Gastrocnemius medialis (tissue), 4 donors: ENCODE measurements at regions not wholly inside any gene's neighbourhood (a gene's known extent, or its start where the extent isn't known, plus 50 kb on each side); places are given as distances from the start of the nearest gene placed in this dataset.

Source experiments
- ATAC-seq, 2 donors: fragments of 150-250 bp; one replicate each; pipeline ENCODE4 v1.9.1; 2016
- DNase-seq, 2 donors: peaks; one replicate each; pipeline ENCODE4 v3.0.0-alpha.2; 2019
- H3K27ac ChIP-seq, 4 donors: fragments of 200-600 bp; sonication (generic); 1 replicate in 1 of 4; 2 replicates in 3 of 4; pipeline ENCODE4 v1.5.1; 2016 to 2018; ENCODE audit warnings: mild to moderate bottlenecking in 2 of 4, moderate library complexity in 1 of 4
- H3K27me3 ChIP-seq, 3 donors: fragments of 200-600 bp; sonication (generic) in 2 of 3; 1 replicate in 1 of 3; 2 replicates in 2 of 3; pipeline versions ENCODE4 v1.5.1 to v1.6.0; 2016 to 2019; ENCODE audit warnings: mild to moderate bottlenecking in 1 of 3, moderate library complexity in 1 of 3
- H3K36me3 ChIP-seq, 2 donors: fragments of 200-600 bp; sonication (generic) in 1 of 2; one replicate each; pipeline ENCODE4 v1.5.1; 2017 to 2018
- H3K4me1 ChIP-seq, 2 donors: fragments of 200-600 bp; sonication (generic) in 1 of 2; one replicate each; pipeline ENCODE4 v1.5.1; 2016 to 2017; ENCODE audit warnings: mild to moderate bottlenecking in 2 of 2
- H3K4me3 ChIP-seq, 4 donors: fragments of 200-600 bp; sonication (generic) in 3 of 4; 1 replicate in 1 of 4; 2 replicates in 3 of 4; pipeline ENCODE4 v1.5.1; 2016 to 2019; ENCODE audit warnings: mild to moderate bottlenecking in 2 of 4
- H3K9me3 ChIP-seq, 3 donors: fragments of 200-600 bp; sonication (generic) in 2 of 3; 1 replicate in 1 of 3; 2 replicates in 2 of 3; pipeline ENCODE4 v1.5.1; 2016 to 2019
- POLR2A ChIP-seq, 2 donors: fragments of 450-650 bp; IDR thresholded peaks; one replicate each; pipeline ENCODE4 v1.6.1; 2017; ENCODE audit warnings: antibody characterized with exemption in 2 of 2, mild to moderate bottlenecking in 2 of 2, moderate library complexity in 2 of 2
- in situ Hi-C, 4 donors: fragments of 200-750 bp; cut with MboI; loops; one replicate each; pipeline versions ENCODE4 v1.15.0 to v1.8.0; 2017; ENCODE audit warnings: low sequenced_read_pairs in 4 of 4
- intact Hi-C: fragments of 100-400 bp; cut with DNase I; formaldehyde crosslinking; loops from one replicate; pipeline ENCODE4 v1.15.1; 2023; ENCODE audit warnings: low total_unique reads
- TF ChIP-seq, protein P1 (sequence below), 5 experiments: fragments of 450-650 bp in 3 of 5; fragments of 200-600 bp in 2 of 5; sonication (generic) in 2 of 5; IDR thresholded peaks in 4 of 5; conservative IDR thresholded peaks in 1 of 5; 1 replicate in 4 of 5; 2 replicates in 1 of 5; pipeline ENCODE4 v1.5.1; 2016 to 2019; ENCODE audit warnings: antibody characterized with exemption in 5 of 5, mild to moderate bottlenecking in 3 of 5, moderate library complexity in 3 of 5

DNA sequence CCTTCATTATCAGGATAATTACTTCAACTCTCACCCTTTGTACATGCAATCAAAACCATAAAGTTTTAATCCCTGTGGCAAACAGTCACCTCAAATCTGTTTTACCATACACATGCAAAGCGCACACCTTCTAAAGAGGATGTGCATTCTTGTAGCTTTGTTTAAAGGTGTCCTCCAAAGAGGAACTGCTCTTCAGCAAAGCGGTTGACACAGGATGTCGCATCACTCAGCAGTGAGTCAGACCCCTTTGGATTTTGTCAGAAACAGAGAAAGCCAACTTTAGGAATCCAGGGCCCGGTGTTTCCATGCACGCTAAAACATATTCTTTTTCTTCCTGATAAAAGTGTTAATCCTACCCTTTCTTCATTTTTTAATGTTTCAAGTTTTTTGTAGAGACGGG, 268.3 kb upstream of the ARID1B start:
- Histone ChIP-seq H3K36me3 (no peaks in the 10 kb centered on the region), H3K27me3 (no peaks in the 10 kb centered on the region), H3K27ac (no peak overlapping the region), H3K4me1 (no peaks in the 10 kb centered on the region), H3K4me3 (no peak overlapping the region), H3K9me3 (no peaks in the 10 kb centered on the region)
- in situ Hi-C loops (no loop called here), intact Hi-C loops (no loop called here)
- DNase-seq (no peak), ATAC-seq (no peak)
- TF ChIP-seq, protein P1, sequence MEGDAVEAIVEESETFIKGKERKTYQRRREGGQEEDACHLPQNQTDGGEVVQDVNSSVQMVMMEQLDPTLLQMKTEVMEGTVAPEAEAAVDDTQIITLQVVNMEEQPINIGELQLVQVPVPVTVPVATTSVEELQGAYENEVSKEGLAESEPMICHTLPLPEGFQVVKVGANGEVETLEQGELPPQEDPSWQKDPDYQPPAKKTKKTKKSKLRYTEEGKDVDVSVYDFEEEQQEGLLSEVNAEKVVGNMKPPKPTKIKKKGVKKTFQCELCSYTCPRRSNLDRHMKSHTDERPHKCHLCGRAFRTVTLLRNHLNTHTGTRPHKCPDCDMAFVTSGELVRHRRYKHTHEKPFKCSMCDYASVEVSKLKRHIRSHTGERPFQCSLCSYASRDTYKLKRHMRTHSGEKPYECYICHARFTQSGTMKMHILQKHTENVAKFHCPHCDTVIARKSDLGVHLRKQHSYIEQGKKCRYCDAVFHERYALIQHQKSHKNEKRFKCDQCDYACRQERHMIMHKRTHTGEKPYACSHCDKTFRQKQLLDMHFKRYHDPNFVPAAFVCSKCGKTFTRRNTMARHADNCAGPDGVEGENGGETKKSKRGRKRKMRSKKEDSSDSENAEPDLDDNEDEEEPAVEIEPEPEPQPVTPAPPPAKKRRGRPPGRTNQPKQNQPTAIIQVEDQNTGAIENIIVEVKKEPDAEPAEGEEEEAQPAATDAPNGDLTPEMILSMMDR (IDR thresholded peaks at IDR 0.05 in 4 of 5, conservative IDR thresholded peaks at IDR 0.05 in 1 of 5), result no peak
- TF ChIP-seq POLR2A (IDR thresholded peaks at IDR 0.05), result no peak

DNA sequence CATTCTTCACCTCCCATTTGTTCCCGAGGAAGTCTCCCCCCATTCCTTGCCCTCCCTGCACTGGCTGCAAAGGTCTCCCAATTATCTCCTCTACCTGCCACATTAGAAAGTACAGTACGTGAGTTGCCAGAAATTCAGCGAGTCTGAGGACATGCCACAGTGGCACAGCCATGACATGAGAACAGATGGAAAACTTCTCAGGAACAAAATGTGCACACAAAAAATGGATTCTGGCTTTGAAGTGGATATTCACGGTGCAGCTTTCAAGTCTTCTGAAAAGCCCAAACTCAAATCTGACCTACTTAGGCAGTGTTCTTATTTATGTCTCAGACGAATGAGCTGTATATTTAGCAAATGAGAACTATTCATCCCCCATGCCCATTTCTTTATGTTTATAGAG, 269.1 kb upstream of the ARID1B start:
- intact Hi-C loops, result no loop called here
- H3K4me3 ChIP-seq, result no peak overlapping the region
- no peaks in the 10 kb centered on the region for H3K36me3 ChIP-seq
- H3K9me3 ChIP-seq, result no peaks in the 10 kb centered on the region
- no peaks in the 10 kb centered on the region for H3K4me1 ChIP-seq
- no peak for TF ChIP-seq POLR2A (IDR thresholded peaks at IDR 0.05)
- TF ChIP-seq, protein P1 (IDR thresholded peaks at IDR 0.05 in 4 of 5, conservative IDR thresholded peaks at IDR 0.05 in 1 of 5), result no peak
- ATAC-seq (no peak), DNase-seq (no peak)
- no peaks in the 10 kb centered on the region for H3K27me3 ChIP-seq
- in situ Hi-C loops, result no loop called here
- H3K27ac ChIP-seq, result no peak overlapping the region

DNA sequence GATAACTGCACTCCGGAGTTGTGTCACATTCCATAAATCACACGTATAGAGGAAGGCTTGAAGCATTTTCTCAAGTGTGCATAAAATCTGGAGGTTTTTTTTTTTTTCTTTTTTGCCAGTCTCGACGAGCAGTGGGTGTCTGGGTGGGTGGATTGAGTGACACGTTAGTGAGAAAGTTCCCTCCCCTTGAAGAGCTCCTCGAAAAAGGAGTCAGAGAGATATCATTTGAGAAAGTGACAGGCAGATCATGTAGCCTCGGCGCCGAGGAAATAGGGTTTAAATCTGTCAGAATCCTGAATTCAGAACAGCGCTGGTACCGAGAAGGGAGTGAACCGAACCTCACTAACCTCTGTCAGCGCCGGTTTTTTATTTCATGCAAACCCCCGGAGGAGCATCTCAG, 269.5 kb upstream of the ARID1B start:
- no peaks in the 10 kb centered on the region for H3K36me3 ChIP-seq

DNA sequence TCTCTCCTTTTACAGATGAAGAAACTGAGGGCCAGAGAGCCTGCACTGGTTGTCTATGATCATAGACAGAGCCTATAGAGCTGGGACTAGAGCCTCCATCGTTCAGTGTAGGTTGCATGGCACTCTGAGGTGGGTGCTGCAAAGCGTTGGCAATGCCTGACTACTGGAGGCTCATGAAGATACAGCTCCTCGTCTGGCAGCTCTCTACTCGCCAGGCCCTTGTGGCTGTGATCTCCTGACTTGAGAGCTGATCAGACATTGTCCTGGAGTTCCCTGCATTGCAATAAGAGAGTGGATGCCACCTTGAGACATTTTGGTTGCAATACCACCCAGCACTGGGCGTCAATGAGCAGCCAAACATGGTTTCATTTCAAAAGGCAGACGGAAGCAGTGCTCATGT, 270.1 kb upstream of the ARID1B start:
- TF ChIP-seq POLR2A (IDR thresholded peaks at IDR 0.05), result no peak
- TF ChIP-seq, protein P1 (IDR thresholded peaks at IDR 0.05 in 4 of 5, conservative IDR thresholded peaks at IDR 0.05 in 1 of 5), result no peak
- H3K9me3 ChIP-seq, result no peaks in the 10 kb centered on the region

More for the DNA sequence above, 269.5 kb upstream of the ARID1B start:
- Histone ChIP-seq H3K4me1 (no peaks in the 10 kb centered on the region), H3K9me3 (no peaks in the 10 kb centered on the region), H3K4me3 (no peak overlapping the region), H3K27me3 (no peaks in the 10 kb centered on the region), H3K27ac (no peak overlapping the region)
- intact Hi-C loops (no loop called here), in situ Hi-C loops (no loop called here)
- TF ChIP-seq, protein P1 (IDR thresholded peaks at IDR 0.05 in 4 of 5, conservative IDR thresholded peaks at IDR 0.05 in 1 of 5), result no peak
- TF ChIP-seq POLR2A (IDR thresholded peaks at IDR 0.05), result no peak
- ATAC-seq, result no peak
- no peak for DNase-seq

DNA sequence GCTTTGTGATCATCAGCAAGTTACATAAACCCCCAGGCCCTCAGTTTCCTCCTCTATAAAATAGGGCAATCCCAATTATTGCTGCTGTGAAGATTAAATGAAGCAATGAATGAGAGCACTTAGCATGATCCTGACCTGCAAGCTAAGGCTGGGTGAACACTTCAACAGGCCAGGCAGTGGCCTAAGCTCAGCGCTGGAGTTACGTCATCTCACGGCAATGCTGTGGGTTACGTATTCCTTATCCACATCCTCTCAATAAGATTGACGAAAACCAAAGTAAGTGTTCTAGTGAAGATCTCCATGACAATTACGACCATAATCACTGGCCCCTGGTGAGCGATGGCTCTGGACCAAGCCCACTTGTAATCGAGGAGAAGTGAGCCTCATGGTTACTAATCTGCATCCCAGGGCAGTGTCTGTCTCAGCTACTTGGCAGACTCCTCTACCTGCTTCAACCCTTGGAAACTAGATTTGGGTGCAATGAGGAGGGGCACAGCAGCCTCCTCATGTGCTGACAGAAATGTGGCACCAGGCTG, 274.1 kb upstream of the ARID1B start:
- in situ Hi-C loops (no loop called here), intact Hi-C loops (no loop called here)
- TF ChIP-seq, protein P1 (IDR thresholded peaks at IDR 0.05 in 4 of 5, conservative IDR thresholded peaks at IDR 0.05 in 1 of 5), result no peak
- TF ChIP-seq POLR2A (IDR thresholded peaks at IDR 0.05), result no peak

More for the DNA sequence above, 270.1 kb upstream of the ARID1B start:
- no peak for ATAC-seq
- Histone ChIP-seq H3K36me3 (no peaks in the 10 kb centered on the region), H3K4me3 (no peak overlapping the region), H3K27ac (no peak overlapping the region), H3K27me3 (no peaks in the 10 kb centered on the region), H3K4me1 (no peaks in the 10 kb centered on the region)
- in situ Hi-C loops, result no loop called here
- no peak for DNase-seq
- intact Hi-C loops, result no loop called here

More for the DNA sequence above, 274.1 kb upstream of the ARID1B start:
- Histone ChIP-seq H3K27me3 (no peaks in the 10 kb centered on the region), H3K36me3 (no peaks in the 10 kb centered on the region), H3K4me1 (no peaks in the 10 kb centered on the region), H3K9me3 (no peaks in the 10 kb centered on the region), H3K4me3 (no peak overlapping the region), H3K27ac (no peak overlapping the region)
- DNase-seq (no peak), ATAC-seq (no peak)
